ENCODE measurements at regions not wholly inside any gene's neighbourhood (a gene's known extent, or its start where the extent isn't known, plus 50 kb on each side); places are given as distances from the start of the nearest gene placed in this dataset.
"Not testable (repeated sequence)": the region's sequence is repeated elsewhere in the genome, so short reads cannot be mapped to it uniquely, and the experiment has no call there.

- no CpG with 5 or more reads among the region's 3 CpGs for WGBS (ENCODE audit: insufficient coverage, low lambda C conversion rate)
- Histone ChIP-seq H3K4me1 (ENCODE audit: control insufficient read depth, insufficient read depth, low read length) (no peaks in the 10 kb centered on the region), H3K27ac (ENCODE audit: low read length) (no peak overlapping the region), H3K36me3 (ENCODE audit: control insufficient read depth, insufficient read depth, low read length) (no peaks in the 10 kb centered on the region), H3K9me3 (ENCODE audit: control insufficient read depth, low read depth, low read length) (no peaks in the 10 kb centered on the region), H3K4me3 (ENCODE audit: low read length) (no peak overlapping the region), H3K27me3 (ENCODE audit: control insufficient read depth, insufficient read depth, low read length) (no peaks in the 10 kb centered on the region)
- DNase-seq = no peak
Observed at GRCh38 chrX:79506001-79506400, 138.9 kb upstream of the ITM2A start.

GRCh38 chrX:79482686-79483085, 115.6 kb upstream of the ITM2A start:
- Histone ChIP-seq H3K36me3 (ENCODE audit: control insufficient read depth, insufficient read depth, low read length) (no peaks in the 10 kb centered on the region), H3K9me3 (ENCODE audit: control insufficient read depth, low read depth, low read length) (no peaks in the 10 kb centered on the region), H3K27ac (ENCODE audit: low read length) (no peak overlapping the region), H3K27me3 (ENCODE audit: control insufficient read depth, insufficient read depth, low read length) (no peaks in the 10 kb centered on the region), H3K4me1 (ENCODE audit: control insufficient read depth, insufficient read depth, low read length) (no peaks in the 10 kb centered on the region), H3K4me3 (ENCODE audit: low read length) (no peak overlapping the region)
- no peak for DNase-seq
- WGBS (ENCODE audit: insufficient coverage, low lambda C conversion rate) = no CpG with 5 or more reads among the region's 7 CpGs

- Histone ChIP-seq H3K4me3 (ENCODE audit: low read length) (no peak overlapping the region), H3K9me3 (ENCODE audit: control insufficient read depth, low read depth, low read length) (no peaks in the 10 kb centered on the region), H3K27ac (ENCODE audit: low read length) (no peak overlapping the region), H3K4me1 (ENCODE audit: control insufficient read depth, insufficient read depth, low read length) (no peaks in the 10 kb centered on the region), H3K36me3 (ENCODE audit: control insufficient read depth, insufficient read depth, low read length) (no peaks in the 10 kb centered on the region), H3K27me3 (ENCODE audit: control insufficient read depth, insufficient read depth, low read length) (no peaks in the 10 kb centered on the region)
- no peak for DNase-seq
- WGBS (ENCODE audit: insufficient coverage, low lambda C conversion rate) = no CpG with 5 or more reads among the region's 3 CpGs
Observed at GRCh38 chrX:79477691-79478090, 110.6 kb upstream of the ITM2A start.

GRCh38 chrX:79466636-79467035, 99.5 kb upstream of the ITM2A start:
- Histone ChIP-seq H3K9me3 (ENCODE audit: control insufficient read depth, low read depth, low read length) (no peaks in the 10 kb centered on the region), H3K27ac (ENCODE audit: low read length) (no peak overlapping the region), H3K4me1 (ENCODE audit: control insufficient read depth, insufficient read depth, low read length) (no peaks in the 10 kb centered on the region), H3K36me3 (ENCODE audit: control insufficient read depth, insufficient read depth, low read length) (no peaks in the 10 kb centered on the region), H3K27me3 (ENCODE audit: control insufficient read depth, insufficient read depth, low read length) (no peaks in the 10 kb centered on the region), H3K4me3 (ENCODE audit: low read length) (no peak overlapping the region)
- no peak for DNase-seq

- H3K27me3 ChIP-seq (ENCODE audit: control insufficient read depth, insufficient read depth, low read length) = no peaks in the 10 kb centered on the region
- no peak for DNase-seq
- no peak overlapping the region for H3K4me3 ChIP-seq (ENCODE audit: low read length)
- no peaks in the 10 kb centered on the region for H3K36me3 ChIP-seq (ENCODE audit: control insufficient read depth, insufficient read depth, low read length)
- H3K4me1 ChIP-seq (ENCODE audit: control insufficient read depth, insufficient read depth, low read length) = no peaks in the 10 kb centered on the region
- no peak overlapping the region for H3K27ac ChIP-seq (ENCODE audit: low read length)
- H3K9me3 ChIP-seq (ENCODE audit: control insufficient read depth, low read depth, low read length) = no peaks in the 10 kb centered on the region
- no CpG with 5 or more reads among the region's 3 CpGs for WGBS (ENCODE audit: insufficient coverage, low lambda C conversion rate)
Observed at GRCh38 chrX:79462458-79462857, 95.3 kb upstream of the ITM2A start.

GRCh38 chrX:79456593-79456992, 89.5 kb upstream of the ITM2A start:
- not testable (repeated sequence) for H3K36me3 ChIP-seq (ENCODE audit: control insufficient read depth, insufficient read depth, low read length); H3K4me1 ChIP-seq (ENCODE audit: control insufficient read depth, insufficient read depth, low read length); H3K9me3 ChIP-seq (ENCODE audit: control insufficient read depth, low read depth, low read length); H3K4me3 ChIP-seq (ENCODE audit: low read length); H3K27me3 ChIP-seq (ENCODE audit: control insufficient read depth, insufficient read depth, low read length); H3K27ac ChIP-seq (ENCODE audit: low read length); DNase-seq
- no CpG with 5 or more reads among the region's 9 CpGs for WGBS (ENCODE audit: insufficient coverage, low lambda C conversion rate)

GRCh38 chrX:79452881-79453280, 85.7 kb upstream of the ITM2A start:
- H3K27me3 ChIP-seq (ENCODE audit: control insufficient read depth, insufficient read depth, low read length) = no peaks in the 10 kb centered on the region
- DNase-seq = peak; percentile 19 to 54
- no peak overlapping the region for H3K27ac ChIP-seq (ENCODE audit: low read length)
- WGBS (ENCODE audit: insufficient coverage, low lambda C conversion rate) = no CpG with 5 or more reads among the region's 1 CpG
- no peaks in the 10 kb centered on the region for H3K9me3 ChIP-seq (ENCODE audit: control insufficient read depth, low read depth, low read length)
- H3K36me3 ChIP-seq (ENCODE audit: control insufficient read depth, insufficient read depth, low read length) = no peaks in the 10 kb centered on the region
- H3K4me3 ChIP-seq (ENCODE audit: low read length) = no peak overlapping the region
- peaks cover 8% of the 10 kb centered on the region for H3K4me1 ChIP-seq (ENCODE audit: control insufficient read depth, insufficient read depth, low read length)

- Histone ChIP-seq H3K27me3 (ENCODE audit: control insufficient read depth, insufficient read depth, low read length) (no peaks in the 10 kb centered on the region), H3K4me3 (ENCODE audit: low read length) (no peak overlapping the region), H3K36me3 (ENCODE audit: control insufficient read depth, insufficient read depth, low read length) (no peaks in the 10 kb centered on the region), H3K9me3 (ENCODE audit: control insufficient read depth, low read depth, low read length) (no peaks in the 10 kb centered on the region), H3K27ac (ENCODE audit: low read length) (no peak overlapping the region), H3K4me1 (ENCODE audit: control insufficient read depth, insufficient read depth, low read length) (no peaks in the 10 kb centered on the region)
- DNase-seq = no peak
- 100% methylated on average over 1 of the region's 3 CpGs for WGBS (ENCODE audit: insufficient coverage, low lambda C conversion rate)
Observed at GRCh38 chrX:79444694-79445210, 77.6 kb upstream of the ITM2A start.

- no CpG with 5 or more reads among the region's 1 CpG for WGBS (ENCODE audit: insufficient coverage, low lambda C conversion rate)
- Histone ChIP-seq H3K9me3 (ENCODE audit: control insufficient read depth, low read depth, low read length) (no peaks in the 10 kb centered on the region), H3K27me3 (ENCODE audit: control insufficient read depth, insufficient read depth, low read length) (no peaks in the 10 kb centered on the region), H3K4me1 (ENCODE audit: control insufficient read depth, insufficient read depth, low read length) (no peaks in the 10 kb centered on the region), H3K4me3 (ENCODE audit: low read length) (no peak overlapping the region), H3K27ac (ENCODE audit: low read length) (no peak overlapping the region), H3K36me3 (ENCODE audit: control insufficient read depth, insufficient read depth, low read length) (no peaks in the 10 kb centered on the region)
- no peak for DNase-seq
Observed at GRCh38 chrX:79443121-79443520, 76.0 kb upstream of the ITM2A start.

GRCh38 chrX:79440336-79440735, 73.2 kb upstream of the ITM2A start:
- H3K27me3 ChIP-seq (ENCODE audit: control insufficient read depth, insufficient read depth, low read length) = no peaks in the 10 kb centered on the region
- DNase-seq = no peak
- H3K27ac ChIP-seq (ENCODE audit: low read length) = no peak overlapping the region
- WGBS (ENCODE audit: insufficient coverage, low lambda C conversion rate) = no CpG with 5 or more reads among the region's 5 CpGs
- H3K4me3 ChIP-seq (ENCODE audit: low read length) = no peak overlapping the region
- H3K4me1 ChIP-seq (ENCODE audit: control insufficient read depth, insufficient read depth, low read length) = no peaks in the 10 kb centered on the region
- H3K36me3 ChIP-seq (ENCODE audit: control insufficient read depth, insufficient read depth, low read length) = no peaks in the 10 kb centered on the region
- no peaks in the 10 kb centered on the region for H3K9me3 ChIP-seq (ENCODE audit: control insufficient read depth, low read depth, low read length)

Data from large intestine (tissue), 3 donors.